ENCODE measurements at regions not wholly inside any gene's neighbourhood (a gene's known extent, or its start where the extent isn't known, plus 50 kb on each side); places are given as distances from the start of the nearest gene placed in this dataset.

- WGBS, 3 donors = 93 to 94% (median 93%) methylated on average over 6 of the region's 6 CpGs
- H3K4me3 ChIP-seq = no peak overlapping the region
- ATAC-seq (no peak), DNase-seq (no peak)
- H3K27me3 ChIP-seq (ENCODE audit: insufficient read depth in 3 of 3, low read length in 2 of 3) = no peaks in the 10 kb centered on the region
- H3K4me1 ChIP-seq = peaks cover 30% of the 10 kb centered on the region
- intact Hi-C loops (cut with DNase I) = no loop called here
- H3K27ac ChIP-seq = no peak overlapping the region
- TF ChIP-seq CTCF (IDR thresholded peaks at IDR 0.05) = no peak
- H3K9me3 ChIP-seq = no peaks in the 10 kb centered on the region
- H3K36me3 ChIP-seq (ENCODE audit: insufficient read depth in 1 of 2, low read depth in 1 of 2) = no peaks in the 10 kb centered on the region
Measured at GRCh38 chr20:50299325-50299629, 108.6 kb downstream of the CEBPB start.

- peaks cover 49% of the 10 kb centered on the region for H3K4me1 ChIP-seq
- H3K9me3 ChIP-seq = no peaks in the 10 kb centered on the region
- no peak overlapping the region for H3K4me3 ChIP-seq
- no peak for TF ChIP-seq CTCF (IDR thresholded peaks at IDR 0.05)
- ATAC-seq (no peak), DNase-seq (no peak)
- H3K27ac ChIP-seq = no peak overlapping the region
- H3K27me3 ChIP-seq (ENCODE audit: insufficient read depth in 3 of 3, low read length in 2 of 3) = no peaks in the 10 kb centered on the region
- 94 to 97% (median 95%) methylated on average over 3 of the region's 3 CpGs for WGBS, 3 donors
- no peaks in the 10 kb centered on the region for H3K36me3 ChIP-seq (ENCODE audit: insufficient read depth in 1 of 2, low read depth in 1 of 2)
- intact Hi-C loops (cut with DNase I) = no loop called here
Measured at GRCh38 chr20:50301165-50301564, 110.5 kb downstream of the CEBPB start.

- Histone ChIP-seq H3K27ac (peak overlapping the region; percentile 63), H3K27me3 (ENCODE audit: insufficient read depth in 3 of 3, low read length in 2 of 3) (no peaks in the 10 kb centered on the region), H3K9me3 (no peaks in the 10 kb centered on the region), H3K4me3 (no peak overlapping the region), H3K36me3 (ENCODE audit: insufficient read depth in 1 of 2, low read depth in 1 of 2) (no peaks in the 10 kb centered on the region), H3K4me1 (peaks cover 55% of the 10 kb centered on the region)
- DNase-seq = no peak
- TF ChIP-seq CTCF (IDR thresholded peaks at IDR 0.05) = no peak
- no peak for ATAC-seq
- intact Hi-C loops (cut with DNase I) = no loop called here
Measured at GRCh38 chr20:50301712-50302111, 111.1 kb downstream of the CEBPB start.

- Histone ChIP-seq H3K9me3 (no peaks in the 10 kb centered on the region), H3K4me3 (no peak overlapping the region), H3K4me1 (peaks cover 60% of the 10 kb centered on the region), H3K36me3 (ENCODE audit: insufficient read depth in 1 of 2, low read depth in 1 of 2) (no peaks in the 10 kb centered on the region), H3K27me3 (ENCODE audit: insufficient read depth in 3 of 3, low read length in 2 of 3) (no peaks in the 10 kb centered on the region), H3K27ac (peak overlapping the region; percentile 63)
- TF ChIP-seq CTCF (IDR thresholded peaks at IDR 0.05) = no peak
- ATAC-seq (peak in 1 of 4 donors; percentile 13), DNase-seq (peak in 1 of 2 donors; percentile 12)
- 47 to 60% (median 52%) methylated on average over 10 of the region's 10 CpGs for WGBS, 3 donors
- intact Hi-C loops (cut with DNase I) = no loop called here
Measured at GRCh38 chr20:50302341-50303057, 111.9 kb downstream of the CEBPB start.
